GM12892 (cell line): ENCODE measurements at regions not wholly inside any gene's neighbourhood (a gene's known extent, or its start where the extent isn't known, plus 50 kb on each side); places are given as distances from the start of the nearest gene placed in this dataset.

Source experiments
- DNase-seq: peaks from one replicate; pipeline ENCODE4 v3.0.0; 2011; ENCODE audit not compliant: insufficient read length
- FAIRE-seq: peaks from 2 replicates; lab custom pipeline; 2011; peaks lifted over from hg19 to GRCh38; lab: Jason Lieb, UNC
- POLR2A ChIP-seq: IDR thresholded peaks from 2 replicates; pipeline ENCODE4 v1.6.1; 2011; ENCODE audit warnings: low read depth, low read length, control low read depth
- POLR2AphosphoS5 ChIP-seq: IDR thresholded peaks from 2 replicates; pipeline ENCODE4 v1.6.1; 2011; ENCODE audit warnings: low read depth, low read length, control low read depth
- TAF1 ChIP-seq: IDR thresholded peaks from 2 replicates; pipeline ENCODE4 v1.6.1; 2011; ENCODE audit warnings: low read depth, mild to moderate bottlenecking, control low read depth, low read length, borderline replicate concordance

DNA sequence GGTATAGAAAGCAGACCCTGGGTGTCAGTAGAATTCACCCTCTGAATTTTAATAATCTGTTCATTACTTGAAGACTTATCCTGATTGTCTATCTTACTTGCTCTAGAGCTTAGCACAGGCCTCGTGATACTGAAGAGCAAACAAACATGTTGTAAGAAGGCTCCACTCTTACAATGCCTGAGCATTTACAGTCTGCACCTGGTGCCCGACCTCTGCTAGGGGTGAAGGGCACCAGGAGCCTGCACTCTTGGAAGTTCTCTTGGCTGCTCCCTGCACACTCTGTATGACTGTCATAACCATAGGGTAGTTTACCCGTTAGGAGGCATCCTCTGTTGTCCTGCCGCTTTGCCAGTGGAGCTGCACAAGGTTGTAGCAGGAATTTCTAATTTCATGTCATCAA lies 91.3 kb upstream of the NPY start:
- no peak for TF ChIP-seq POLR2A
- no peak for TF ChIP-seq TAF1
- TF ChIP-seq POLR2AphosphoS5 = no peak
- DNase-seq = no peak
- no peak for FAIRE-seq

GRCh38 chr7:24197852-24198251 lies 86.1 kb upstream of the NPY start:
- FAIRE-seq (no peak), DNase-seq (no peak)
- no peak for TF ChIP-seq POLR2A
- no peak for TF ChIP-seq POLR2AphosphoS5
- no peak for TF ChIP-seq TAF1

DNA sequence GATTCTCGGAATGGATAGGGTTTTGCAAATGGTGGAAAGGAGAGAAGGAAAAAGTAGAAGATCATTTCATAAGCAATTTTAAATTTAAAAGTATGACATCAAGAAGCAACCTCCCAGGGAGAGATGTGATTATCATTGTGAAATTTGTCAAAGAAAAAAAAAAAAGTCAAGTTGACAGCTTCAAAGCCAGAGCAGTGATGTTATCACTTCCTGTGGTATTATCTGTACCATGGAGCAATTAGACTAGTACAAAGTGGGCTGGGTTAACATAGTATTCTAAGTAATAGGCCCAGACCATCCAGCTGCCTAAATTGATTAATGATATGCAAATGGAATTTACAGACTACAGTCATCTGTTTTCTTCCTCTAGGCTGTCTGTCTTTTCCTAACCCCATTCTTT lies 84.0 kb upstream of the NPY start:
- no peak for DNase-seq
- no peak for FAIRE-seq
- TF ChIP-seq POLR2A (no peak), POLR2AphosphoS5 (no peak)

GRCh38 chr7:24200407-24200966 lies 83.5 kb upstream of the NPY start:
- DNase-seq = no peak
- TF ChIP-seq POLR2AphosphoS5 = no peak
- FAIRE-seq = no peak

DNA sequence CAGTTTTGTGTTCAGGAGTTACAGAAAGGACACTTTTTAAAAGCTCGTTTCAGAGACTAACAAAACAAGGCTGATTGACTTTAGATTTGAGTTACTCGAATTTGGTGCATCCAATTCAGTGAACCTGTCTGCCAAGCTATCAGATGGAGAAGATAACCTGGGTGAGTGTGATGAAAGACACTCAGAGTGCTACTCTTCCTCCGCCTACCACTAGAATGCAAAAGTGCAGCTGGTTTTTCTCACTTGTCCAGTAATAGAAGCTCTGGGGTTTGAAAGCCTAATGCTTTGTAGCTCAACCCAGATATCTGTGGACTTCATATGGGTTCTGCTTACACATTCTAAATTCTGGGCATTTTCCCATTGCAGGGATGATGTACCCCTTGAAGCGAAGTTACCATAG lies 82.8 kb upstream of the NPY start:
- DNase-seq = no peak
- no peak for FAIRE-seq
- TF ChIP-seq POLR2AphosphoS5 (no peak), POLR2A (no peak), TAF1 (no peak)

DNA sequence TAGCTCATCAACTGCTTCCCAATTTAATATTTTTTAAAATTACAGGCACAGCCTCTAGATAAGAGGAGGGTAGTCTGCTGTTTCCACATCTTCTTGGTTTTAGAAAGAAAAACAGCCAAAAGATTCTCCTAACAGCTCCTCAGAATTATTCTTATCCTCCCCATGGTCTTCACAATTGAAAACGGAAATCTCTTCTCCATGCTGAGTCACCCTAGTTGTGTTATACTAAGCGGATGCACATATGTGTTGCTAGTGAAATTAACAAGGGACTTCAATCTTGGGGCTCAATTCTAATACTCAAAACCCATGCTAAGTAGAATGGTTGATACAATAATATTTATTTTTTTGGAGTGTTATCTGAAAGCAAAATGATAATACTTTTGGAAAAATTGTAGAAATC lies 71.9 kb upstream of the NPY start:
- no peak for FAIRE-seq
- no peak for DNase-seq
- TF ChIP-seq POLR2AphosphoS5 = no peak
- TF ChIP-seq TAF1 = no peak
- no peak for TF ChIP-seq POLR2A

DNA sequence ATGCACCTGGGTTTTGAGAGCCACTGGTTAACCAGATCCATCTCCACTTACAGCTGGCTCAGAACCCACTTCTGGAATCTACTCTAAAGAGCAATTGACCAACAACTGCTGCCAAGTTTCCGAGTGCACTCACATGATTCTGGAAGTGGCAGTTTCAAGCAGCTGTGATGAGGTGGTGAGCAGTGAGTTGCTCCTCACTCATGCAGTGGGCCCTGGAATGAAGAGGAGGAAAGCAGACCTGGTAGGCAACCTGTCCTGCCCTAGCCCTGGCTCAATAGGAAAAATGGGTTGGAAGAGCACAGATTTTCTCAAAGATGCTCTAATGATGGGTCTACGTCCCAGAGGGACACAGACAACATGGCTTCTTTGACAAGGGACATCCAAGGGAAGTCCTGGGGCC lies 70.7 kb upstream of the NPY start:
- no peak for FAIRE-seq
- no peak for TF ChIP-seq POLR2A
- TF ChIP-seq POLR2AphosphoS5 = no peak
- no peak for TF ChIP-seq TAF1

DNA sequence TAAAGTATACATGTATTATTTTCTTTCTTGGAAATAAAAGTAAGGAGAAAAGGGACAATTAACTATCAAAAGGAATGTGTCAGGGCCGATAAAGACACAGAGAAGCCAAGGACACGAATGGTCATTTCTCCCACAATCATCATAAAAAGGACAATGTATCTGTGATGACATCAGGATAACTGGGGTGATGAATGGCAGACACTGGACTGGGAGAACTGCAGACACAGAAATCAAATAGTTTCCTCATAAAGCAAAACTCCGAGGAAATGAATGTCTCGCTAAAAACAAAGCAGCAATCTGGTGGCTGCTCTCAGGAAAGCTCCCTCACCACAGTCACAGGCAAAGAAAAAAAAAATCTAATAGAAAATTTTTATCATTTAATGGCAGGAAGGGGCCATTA lies 69.3 kb upstream of the NPY start:
- TF ChIP-seq TAF1 = no peak
- TF ChIP-seq POLR2AphosphoS5 = no peak
- TF ChIP-seq POLR2A = no peak
- DNase-seq (no peak), FAIRE-seq (no peak)

More for the DNA sequence above, 70.7 kb upstream of the NPY start:
- no peak for DNase-seq

DNA sequence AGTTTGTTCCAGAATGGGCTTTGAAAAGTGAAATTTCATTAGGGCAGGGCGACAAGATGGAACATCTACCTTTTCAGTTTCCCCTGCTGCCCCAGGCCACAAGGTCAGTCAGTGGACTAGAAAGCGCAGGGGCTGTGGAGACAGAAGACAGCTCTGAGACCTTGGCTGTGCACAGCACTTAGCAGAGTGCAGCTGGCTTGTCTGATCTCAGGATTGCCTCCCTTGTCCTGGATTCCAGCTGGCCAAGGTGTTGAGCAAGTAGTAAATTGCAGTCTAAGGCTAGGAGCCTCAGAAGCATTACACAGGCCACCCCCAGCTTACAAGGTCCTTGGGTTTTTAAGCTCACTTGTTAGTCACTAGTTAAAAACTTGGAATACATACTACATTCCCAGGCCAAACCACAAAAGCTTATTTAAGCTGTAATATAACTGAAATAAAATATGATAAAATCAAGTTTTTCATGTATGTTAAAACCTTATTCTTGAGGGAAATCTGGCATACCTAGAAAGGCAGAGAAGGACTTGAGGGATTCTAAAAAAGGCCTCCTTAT lies 67.3 kb upstream of the NPY start:
- FAIRE-seq = no peak
- TF ChIP-seq TAF1 = no peak
- no peak for DNase-seq

GRCh38 chr7:24221500-24221899 lies 62.5 kb upstream of the NPY start:
- DNase-seq = no peak
- TF ChIP-seq POLR2AphosphoS5 (no peak), TAF1 (no peak), POLR2A (no peak)
- FAIRE-seq = no peak

DNA sequence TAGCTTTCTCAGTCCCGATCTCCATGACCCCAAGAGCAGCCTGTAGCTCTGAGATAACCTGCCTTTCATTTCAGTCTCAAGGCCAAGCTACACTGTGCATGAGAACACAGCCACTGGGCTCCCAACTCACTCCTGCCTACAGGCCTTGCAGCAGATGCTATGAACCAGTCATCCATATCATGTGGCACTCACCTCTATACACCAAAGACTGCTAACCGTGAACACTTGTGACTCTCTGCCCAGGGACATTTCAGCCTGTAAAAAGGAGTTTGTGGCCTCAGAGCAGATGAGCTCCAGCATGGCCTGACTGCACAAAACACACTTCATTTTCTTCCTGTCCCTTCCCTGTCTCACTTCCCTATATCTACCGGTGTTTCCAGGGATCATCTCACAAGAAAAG lies 56.9 kb upstream of the NPY start:
- FAIRE-seq = peak; percentile 73
- TF ChIP-seq POLR2A = no peak
- TF ChIP-seq TAF1 = no peak
- TF ChIP-seq POLR2AphosphoS5 = no peak
- DNase-seq = no peak

- FAIRE-seq = peak; percentile 83
- TF ChIP-seq POLR2A (no peak), TAF1 (no peak)
- DNase-seq = peak; percentile 13
These were observed 56.2 kb upstream of the NPY start for GRCh38 chr7:24227603-24228359.
